ENCODE measurements at regions not wholly inside any gene's neighbourhood (a gene's known extent, or its start where the extent isn't known, plus 50 kb on each side); places are given as distances from the start of the nearest gene placed in this dataset.

GRCh38 chr20:23248461-23248882 is 102.1 kb upstream of the NXT1 start:
- TF ChIP-seq SMC3 (IDR thresholded peaks at IDR 0.05; ENCODE audit: low read depth, low read length) (no peak), MXI1 (IDR thresholded peaks at IDR 0.05; ENCODE audit: borderline replicate concordance, low read depth, low read length) (no peak), MAFK (IDR thresholded peaks at IDR 0.05; ENCODE audit: low read depth, low read length) (no peak), ELK1 (IDR thresholded peaks at IDR 0.05; ENCODE audit: borderline replicate concordance, low read depth, low read length) (no peak), USF2 (IDR thresholded peaks at IDR 0.05; ENCODE audit: low read depth, low read length) (no peak), FOS (IDR thresholded peaks at IDR 0.05; ENCODE audit: low read depth, low read length) (no peak), RFX5 (IDR thresholded peaks at IDR 0.05; ENCODE audit: low read depth, low read length) (no peak), RAD21 (IDR thresholded peaks at IDR 0.05; ENCODE audit: low read length) (no peak)
- Histone ChIP-seq H2BK120ac (ENCODE audit: low read depth, low read length) (no peak overlapping the region), H3K27me3 (ENCODE audit: control insufficient read depth, insufficient read depth, low read length) (peaks cover 18% of the 10 kb centered on the region), H3K14ac (replicated peaks; ENCODE audit: low read depth, low read length) (no peak overlapping the region), H3K9me1 (ENCODE audit: insufficient read depth, low read length) (no peaks in the 10 kb centered on the region), H3K4me1 (ENCODE audit: control insufficient read depth, insufficient read depth, low read length) (no peaks in the 10 kb centered on the region; the same call in 1 of the 2 replicates), H3K27ac (ENCODE audit: insufficient read depth, low read length) (no peak overlapping the region), H2BK15ac (ENCODE audit: low read depth, low read length) (no peak overlapping the region), H2BK20ac (ENCODE audit: low read depth, low read length) (no peak overlapping the region), H3K4ac (ENCODE audit: low read depth, low read length) (no peak overlapping the region), H4K8ac (ENCODE audit: low read depth in 2 of 2, low read length in 2 of 2) (no peak overlapping the region), H4K5ac (ENCODE audit: low read depth, low read length) (no peak overlapping the region), H3K79me1 (ENCODE audit: low read depth in 1 of 2, low read length in 2 of 2) (no peaks in the 10 kb centered on the region), H2AK9ac (replicated peaks; ENCODE audit: low read depth, low read length, poor library complexity) (no peak overlapping the region), H2AK5ac (ENCODE audit: low read depth, low read length) (no peak overlapping the region), H2AFZ (replicated peaks; ENCODE audit: low read length, poor library complexity) (no peak overlapping the region), H3K18ac (ENCODE audit: low read depth, low read length) (no peak overlapping the region), H3K56ac (ENCODE audit: extremely low read depth, insufficient read depth, low read length) (no peak overlapping the region), H3K23ac (ENCODE audit: low read depth, low read length) (no peak overlapping the region), H3K9ac (ENCODE audit: low read depth, low read length) (no peak overlapping the region), H3K9me3 (ENCODE audit: control insufficient read depth, insufficient read depth, low read length) (no peaks in the 10 kb centered on the region), H2BK5ac (ENCODE audit: low read depth, low read length, poor library complexity, severe bottlenecking) (no peak overlapping the region), H3K36me3 (ENCODE audit: control insufficient read depth, insufficient read depth, low read length) (no peaks in the 10 kb centered on the region), H4K20me1 (ENCODE audit: insufficient read depth, low read length) (no peaks in the 10 kb centered on the region), H3K4me3 (ENCODE audit: insufficient read depth, low read depth, low read length) (no peak overlapping the region), H3K4me2 (ENCODE audit: low read depth, low read length) (no peak overlapping the region), H4K91ac (ENCODE audit: insufficient read depth, low read depth, low read length) (no peak overlapping the region)
- ChIA-PET CTCF (no interaction called here), POLR2A (ENCODE audit: unreplicated experiment) (no interaction called here)
- no CpG with 5 or more reads among the region's 2 CpGs for WGBS, 2 experiments (ENCODE audit: extremely low coverage in 2 of 2, insufficient read length in 1 of 2)
- in situ Hi-C loops (cut with MboI; ENCODE audit: low sequenced_read_pairs): no loop called here
- no TSS peak for BruUV-seq (replicated peaks)
- no peak for DNase-seq
- ATAC-seq (ENCODE audit: low read depth): no peak
- dilution Hi-C loops (cut with HindIII; ENCODE audit: low sequenced_read_pairs, unreplicated experiment): no loop called here
- intact Hi-C loops (cut with micrococcal nuclease): no loop called here
